GM19372 (cell line): ENCODE measurements at regions not wholly inside any gene's neighbourhood (a gene's known extent, or its start where the extent isn't known, plus 50 kb on each side); places are given as distances from the start of the nearest gene placed in this dataset.
"Not testable (repeated sequence)": the region's sequence is repeated elsewhere in the genome, so short reads cannot be mapped to it uniquely, and the experiment has no call there.

Experiments
- ATAC-seq: cut with Tn5 transposase; IDR thresholded peaks from one replicate; pipeline ENCODE4 v1.9.1; 2021; ENCODE audit warnings: mild to moderate bottlenecking, low read depth, moderate library complexity; ENCODE audit not compliant: unreplicated experiment

- no peak for ATAC-seq
These were observed 988.1 kb upstream of the HS3ST1 start for GRCh38 chr4:12416755-12417154.

DNA sequence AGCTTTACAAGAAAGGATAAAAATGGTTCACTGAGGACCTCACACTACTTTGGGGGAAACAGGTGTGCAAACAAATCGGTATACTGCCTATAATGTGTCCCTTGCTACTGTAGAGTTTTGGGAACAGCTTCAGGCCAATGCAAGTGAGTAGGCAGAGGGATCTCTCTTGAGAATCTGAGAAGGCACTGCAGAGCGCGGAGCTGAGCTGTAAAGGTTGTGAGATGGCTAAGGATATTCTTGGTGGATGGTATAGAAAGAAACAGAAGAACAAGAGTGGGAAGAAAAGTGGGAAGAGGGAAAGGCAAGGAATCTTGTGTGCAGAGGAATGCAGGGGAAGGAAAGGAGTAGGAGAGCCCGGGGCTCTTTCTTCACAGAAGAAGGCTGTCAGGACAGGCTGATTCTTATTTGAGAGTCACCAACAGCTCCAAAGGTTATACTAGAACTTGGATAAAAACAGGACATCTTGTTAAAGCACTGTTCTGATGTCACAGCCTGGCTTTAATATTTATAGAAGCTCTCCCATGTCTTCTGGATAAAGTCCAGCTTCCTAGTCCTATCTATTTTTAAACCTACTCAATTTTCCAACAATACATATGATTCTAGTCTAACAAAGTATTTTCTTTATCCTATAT, 985.6 kb upstream of the HS3ST1 start:
- no peak for ATAC-seq

GRCh38 chr4:12411072-12411471, 982.4 kb upstream of the HS3ST1 start:
- ATAC-seq: no peak

GRCh38 chr4:12409507-12410190, 981.0 kb upstream of the HS3ST1 start:
- ATAC-seq: no peak

- no peak for ATAC-seq
These were observed 979.7 kb upstream of the HS3ST1 start for GRCh38 chr4:12408364-12408763.

GRCh38 chr4:12403175-12403574, 974.5 kb upstream of the HS3ST1 start:
- no peak for ATAC-seq

- ATAC-seq: no peak
These were observed 971.1 kb upstream of the HS3ST1 start for GRCh38 chr4:12399781-12400180.

- no peak for ATAC-seq
These were observed 965.1 kb upstream of the HS3ST1 start for GRCh38 chr4:12393631-12394262.

DNA sequence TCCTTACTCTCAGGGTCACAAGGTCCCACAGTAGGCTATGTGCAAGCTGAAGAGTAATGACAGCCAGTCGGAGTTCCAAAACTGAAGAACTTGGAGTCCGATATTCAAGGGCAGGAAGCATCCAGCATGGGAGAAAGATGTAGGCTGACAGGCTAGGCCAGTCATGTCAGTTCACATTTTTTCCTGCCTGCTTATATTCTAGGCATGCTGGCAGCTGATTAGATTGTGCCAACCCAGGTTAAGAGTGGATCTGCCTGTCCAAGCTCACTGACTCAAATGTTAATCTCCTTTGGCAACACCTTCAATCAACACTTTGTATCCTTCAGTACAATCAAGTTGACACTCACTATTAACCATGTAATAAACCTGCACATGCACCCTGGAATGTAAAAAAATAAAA, 960.9 kb upstream of the HS3ST1 start:
- no peak for ATAC-seq

- no peak for ATAC-seq
These were observed 953.9 kb upstream of the HS3ST1 start for GRCh38 chr4:12382567-12382966.

- no peak for ATAC-seq
These were observed 950.5 kb upstream of the HS3ST1 start for GRCh38 chr4:12379191-12379590.

- ATAC-seq: no peak
These were observed 947.1 kb upstream of the HS3ST1 start for GRCh38 chr4:12375805-12376204.

DNA sequence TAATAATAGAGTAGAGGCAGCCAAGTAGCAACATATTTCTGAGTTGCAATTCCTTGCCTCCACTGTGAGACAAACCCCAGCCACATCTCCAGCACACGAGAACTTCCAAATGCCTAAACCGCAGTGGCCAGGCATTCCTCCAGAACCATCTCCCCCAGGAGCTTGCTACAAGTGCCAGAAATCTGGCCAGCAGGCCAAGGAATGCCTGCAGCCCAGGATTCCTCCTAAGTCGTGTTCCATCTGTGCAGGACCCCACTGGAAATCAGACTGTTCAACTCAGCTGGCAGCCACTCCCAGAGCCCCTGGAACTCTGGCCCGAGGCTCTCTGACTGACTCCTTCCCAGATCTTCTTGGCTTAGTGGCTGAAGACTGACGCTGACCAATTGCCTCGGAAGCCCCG, 937.2 kb upstream of the HS3ST1 start:
- ATAC-seq: not testable (repeated sequence)

GRCh38 chr4:12360391-12360790, 931.7 kb upstream of the HS3ST1 start:
- no peak for ATAC-seq

GRCh38 chr4:12359420-12359819, 930.7 kb upstream of the HS3ST1 start:
- no peak for ATAC-seq

DNA sequence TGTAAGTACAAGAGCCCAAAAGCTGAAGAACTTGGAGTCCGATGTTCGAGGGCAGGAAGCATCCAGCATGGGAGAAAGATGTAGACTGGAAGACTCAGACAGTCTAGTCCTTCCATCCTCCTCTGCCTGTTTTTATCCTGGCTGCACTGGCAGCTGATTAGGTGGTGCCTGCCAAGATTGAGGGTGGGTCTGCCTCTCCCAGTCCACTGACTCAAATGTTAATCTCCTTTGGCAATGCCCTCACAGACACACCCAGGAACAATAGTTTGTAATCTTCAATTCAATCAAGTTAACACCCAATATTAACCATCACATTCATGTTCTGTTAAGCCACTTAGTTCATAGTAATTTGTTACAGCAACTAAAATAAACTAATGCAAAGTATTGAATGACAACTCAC, 904.4 kb upstream of the HS3ST1 start:
- not testable (repeated sequence) for ATAC-seq

GRCh38 chr4:12324965-12325364, 896.3 kb upstream of the HS3ST1 start:
- no peak for ATAC-seq

DNA sequence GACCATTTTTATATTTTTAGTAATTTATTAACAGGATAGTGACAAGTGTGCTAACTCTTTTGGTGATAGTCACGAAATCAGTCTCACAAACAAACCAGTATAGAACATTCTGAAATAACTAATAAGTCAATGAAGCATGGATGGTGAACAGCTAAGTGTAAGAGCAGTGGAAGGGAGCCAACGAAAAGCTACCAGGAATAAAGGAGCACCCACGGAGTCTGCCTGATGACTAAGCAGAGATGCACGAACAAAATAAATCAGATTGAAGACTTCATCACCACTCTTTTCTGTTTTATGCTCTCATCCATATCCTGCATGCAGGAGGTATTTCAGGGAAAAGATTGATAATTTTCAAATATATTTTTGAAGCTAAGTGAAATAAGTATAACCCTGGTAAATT, 891.1 kb upstream of the HS3ST1 start:
- ATAC-seq: no peak

GRCh38 chr4:12304905-12305304, 876.2 kb upstream of the HS3ST1 start:
- no peak for ATAC-seq

DNA sequence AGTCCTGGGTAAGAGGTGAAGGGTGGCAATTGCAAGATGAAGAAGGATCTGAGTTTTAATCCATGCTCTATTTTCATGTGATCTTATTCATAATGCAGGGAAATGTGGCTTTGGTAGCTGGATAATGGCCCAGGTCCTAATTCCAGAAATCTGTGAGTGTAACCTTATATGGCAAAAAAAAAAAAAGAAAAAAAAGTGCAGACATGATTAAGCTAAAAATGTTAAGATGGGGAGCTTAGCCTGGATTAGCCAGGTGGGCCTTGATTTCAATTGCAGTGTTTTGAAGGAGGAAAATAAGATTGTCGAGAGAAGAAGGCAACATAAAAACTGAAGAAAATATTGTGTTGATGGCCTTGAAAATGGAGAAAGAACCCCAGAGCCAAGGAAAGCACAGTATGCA, 867.7 kb upstream of the HS3ST1 start:
- no peak for ATAC-seq

GRCh38 chr4:12293906-12294525, 865.3 kb upstream of the HS3ST1 start:
- no peak for ATAC-seq

- ATAC-seq: no peak
These were observed 857.7 kb upstream of the HS3ST1 start for GRCh38 chr4:12286351-12286750.
